ENCODE measurements at regions not wholly inside any gene's neighbourhood (a gene's known extent, or its start where the extent isn't known, plus 50 kb on each side); places are given as distances from the start of the nearest gene placed in this dataset.

GRCh38 chr5:29852329-29852728 is 1341.2 kb upstream of the CDH6 start:
- no peak for ATAC-seq (ENCODE audit: low FRiP score)
- DNase-seq (ENCODE audit: low spot score): no peak

DNA sequence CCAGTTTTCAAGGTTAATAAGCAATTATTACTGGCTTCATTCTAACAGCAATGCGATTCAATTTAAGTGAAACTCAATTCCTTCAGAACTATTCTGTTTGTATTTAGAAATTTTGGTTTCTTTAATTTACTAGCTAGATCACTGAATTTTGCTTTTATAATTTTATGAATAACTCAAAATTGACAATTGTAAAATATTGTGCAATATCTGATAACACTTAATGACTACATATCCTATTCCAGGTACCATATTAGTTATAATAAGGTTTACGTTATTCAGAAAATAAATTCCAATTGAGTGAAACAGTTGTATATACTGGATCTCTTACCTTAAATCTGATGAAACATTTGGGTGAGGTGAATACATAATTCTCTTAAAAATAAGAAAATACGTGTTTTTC is 1348.3 kb upstream of the CDH6 start:
- TF ChIP-seq CTCF (IDR thresholded peaks at IDR 0.05): no peak
- no peak for DNase-seq (ENCODE audit: low spot score)
- ATAC-seq (ENCODE audit: low FRiP score): no peak

More at GRCh38 chr5:29852329-29852728, 1341.2 kb upstream of the CDH6 start:
- TF ChIP-seq CTCF (IDR thresholded peaks at IDR 0.05): no peak

GRCh38 chr5:29833394-29833793 is 1360.1 kb upstream of the CDH6 start:
- DNase-seq (ENCODE audit: low spot score): no peak
- no peak for TF ChIP-seq CTCF (IDR thresholded peaks at IDR 0.05)
- ATAC-seq (ENCODE audit: low FRiP score): no peak

DNA sequence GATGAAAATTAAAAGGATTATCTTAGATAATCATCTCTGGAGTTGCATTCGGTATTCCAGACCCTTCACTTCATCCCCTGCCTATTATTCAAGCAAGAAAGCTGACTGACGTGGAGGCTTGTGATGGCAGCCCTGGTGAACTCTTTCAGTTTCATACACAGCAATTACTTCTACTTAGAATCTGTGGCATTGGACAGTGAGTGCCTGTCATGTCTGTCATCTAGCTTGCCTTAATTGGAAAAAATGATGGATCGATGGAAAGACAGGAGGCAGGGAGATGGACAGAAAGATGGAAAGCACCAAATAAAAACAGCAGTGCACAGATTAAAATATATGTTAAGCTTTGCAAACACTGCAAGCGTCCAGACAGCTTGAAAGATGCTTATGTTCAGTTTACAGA is 1371.0 kb upstream of the CDH6 start:
- DNase-seq (ENCODE audit: low spot score) (no peak), ATAC-seq (ENCODE audit: low FRiP score) (no peak)
- no peak for TF ChIP-seq CTCF (IDR thresholded peaks at IDR 0.05)

GRCh38 chr5:29811914-29812679 is 1381.4 kb upstream of the CDH6 start:
- TF ChIP-seq CTCF (IDR thresholded peaks at IDR 0.05): no peak
- no peak for ATAC-seq (ENCODE audit: low FRiP score)
- no peak for DNase-seq (ENCODE audit: low spot score)

DNA sequence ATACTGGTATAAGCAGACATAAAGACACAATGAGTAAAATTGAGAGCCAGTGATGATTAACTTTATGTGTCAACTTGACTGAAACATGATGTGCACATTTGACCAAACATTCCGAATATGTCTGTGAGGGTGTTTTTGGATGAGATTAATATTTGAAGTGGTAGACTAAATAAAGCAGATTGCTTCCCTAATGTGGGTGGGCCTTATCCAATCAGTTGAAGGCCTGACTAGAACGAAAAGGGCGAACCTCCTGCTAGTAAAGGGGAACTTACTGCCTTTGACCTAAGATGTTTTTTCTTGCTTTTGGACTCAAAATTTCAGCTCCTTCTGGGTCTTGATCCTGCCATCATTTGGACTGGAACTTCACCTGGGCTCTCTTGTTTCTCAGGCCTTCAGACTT is 1387.7 kb upstream of the CDH6 start:
- ATAC-seq (ENCODE audit: low FRiP score) (no peak), DNase-seq (ENCODE audit: low spot score) (no peak)
- TF ChIP-seq CTCF (IDR thresholded peaks at IDR 0.05): no peak

DNA sequence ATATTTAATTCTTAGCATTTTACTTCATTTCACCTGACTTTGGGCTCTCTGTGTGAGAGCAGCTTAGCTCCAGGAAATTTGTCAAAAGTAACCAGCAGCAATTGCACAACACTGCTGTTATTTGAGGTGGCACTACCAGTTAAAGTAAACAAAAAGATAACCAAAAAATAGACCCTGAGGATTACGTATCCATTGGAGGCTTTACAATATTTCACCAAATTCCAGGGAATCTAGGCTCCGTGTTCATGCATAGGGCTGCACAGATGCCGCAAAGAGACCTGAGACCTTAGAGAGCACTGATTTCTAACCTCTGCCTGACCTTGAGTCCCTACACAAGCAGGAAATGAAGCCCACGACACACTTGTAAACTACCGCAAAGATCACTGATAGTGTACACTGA is 1392.7 kb upstream of the CDH6 start:
- DNase-seq (ENCODE audit: low spot score) (no peak), ATAC-seq (ENCODE audit: low FRiP score) (no peak)
- TF ChIP-seq CTCF (IDR thresholded peaks at IDR 0.05): no peak
